WTC11 (cell line): ENCODE measurements at regions not wholly inside any gene's neighbourhood (a gene's known extent, or its start where the extent isn't known, plus 50 kb on each side); places are given as distances from the start of the nearest gene placed in this dataset.
"Not testable (repeated sequence)": the region's sequence is repeated elsewhere in the genome, so short reads cannot be mapped to it uniquely, and the experiment has no call there.

Experiments
- ATAC-seq: fragments of 200-7000 bp; cut with Tn5 transposase; 2 replicates; pipeline ENCODE4 v1.10.0; 2021; ENCODE audit warnings: mild to moderate bottlenecking, moderate library complexity
- CTCF ChIA-PET: fragments of 300-600 bp; sonication (Branson Sonifier 250); formaldehyde crosslinking; loops from one replicate; lab custom pipeline; 2021; ENCODE audit warnings: antibody characterized with exemption; lab: Charles Lee
- POLR2A ChIA-PET: fragments of 350-600 bp; sonication (Branson Sonifier 250); formaldehyde crosslinking; loops from one replicate; lab custom pipeline; 2021; ENCODE audit warnings: antibody characterized with exemption; lab: Charles Lee
- DNase-seq: peaks from one replicate; pipeline ENCODE4 v3.0.0; 2021; ENCODE audit warnings: low spot score
- H3K27ac Mint-ChIP-seq: 2 replicates; pipeline ENCODE4 v1.8.0; 2021; ENCODE audit warnings: mixed read lengths
- H3K27me3 Mint-ChIP-seq: 2 replicates; pipeline ENCODE4 v1.8.0; 2021; ENCODE audit warnings: low read depth, mild to moderate bottlenecking, moderate library complexity, mixed read lengths
- H3K36me3 Mint-ChIP-seq: 2 replicates; pipeline ENCODE4 v1.8.0; 2021; ENCODE audit warnings: mixed read lengths
- H3K4me1 Mint-ChIP-seq: 2 replicates; pipeline ENCODE4 v1.8.0; 2022; ENCODE audit warnings: mixed read lengths
- H3K4me3 Mint-ChIP-seq: 2 replicates; pipeline ENCODE4 v1.8.0; 2021; ENCODE audit warnings: mild to moderate bottlenecking, moderate library complexity, mixed read lengths
- H3K9me3 Mint-ChIP-seq: 2 replicates; pipeline ENCODE4 v1.8.0; 2021; ENCODE audit warnings: mixed read lengths
- ETV6 ChIP-seq: sonication (generic); formaldehyde crosslinking; IDR thresholded peaks from 2 replicates; pipeline ENCODE4 v1.8.1; 2022; ENCODE audit warnings: mild to moderate bottlenecking, missing genetic modification reagents
- RELA ChIP-seq: sonication (generic); formaldehyde crosslinking; IDR thresholded peaks from 2 replicates; pipeline ENCODE4 v1.8.1; 2022; ENCODE audit warnings: missing genetic modification reagents, mild to moderate bottlenecking, borderline replicate concordance
- TEAD1 ChIP-seq: sonication (generic); formaldehyde crosslinking; IDR thresholded peaks from 2 replicates; pipeline ENCODE4 v1.8.0; 2022; ENCODE audit warnings: mild to moderate bottlenecking, missing genetic modification reagents
- TEAD4 ChIP-seq: sonication (generic); formaldehyde crosslinking; IDR thresholded peaks from 2 replicates; pipeline ENCODE4 v1.8.0; 2022; ENCODE audit warnings: mild to moderate bottlenecking, missing genetic modification reagents
- ZNF263 ChIP-seq: sonication (generic); formaldehyde crosslinking; IDR thresholded peaks from 2 replicates; pipeline ENCODE4 v1.8.1; 2022; ENCODE audit warnings: low read depth, mild to moderate bottlenecking, moderate library complexity, missing genetic modification reagents
- ZNF671 ChIP-seq: fragments of 250-450 bp; sonication (Bioruptor Pico); IDR thresholded peaks from 2 replicates; pipeline ENCODE4 v1.8.0; 2021; ENCODE audit warnings: mild to moderate bottlenecking
- TF ChIP-seq, protein P1 (sequence below): sonication (generic); formaldehyde crosslinking; IDR thresholded peaks from 2 replicates; pipeline ENCODE4 v1.8.1; 2022; ENCODE audit warnings: low read depth, missing genetic modification reagents, borderline replicate concordance
- TF ChIP-seq, protein P2 (sequence below): sonication (generic); formaldehyde crosslinking; IDR thresholded peaks from 2 replicates; pipeline ENCODE4 v1.8.1; 2022; ENCODE audit warnings: mild to moderate bottlenecking, moderate library complexity, missing genetic modification reagents
- TF ChIP-seq, protein P3 (sequence below): sonication (generic); formaldehyde crosslinking; IDR thresholded peaks from 2 replicates; pipeline ENCODE4 v1.8.0; 2023; ENCODE audit warnings: mild to moderate bottlenecking, missing genetic modification reagents
- TF ChIP-seq, protein P4 (sequence below): fragments of 250-450 bp; sonication (Bioruptor Pico); IDR thresholded peaks from 2 replicates; pipeline ENCODE4 v1.8.0; 2021; ENCODE audit warnings: mild to moderate bottlenecking
- TF ChIP-seq, protein P5 (sequence below): fragments of 250-450 bp; sonication (Bioruptor Pico); conservative IDR thresholded peaks from 2 replicates; pipeline ENCODE4 v1.9.0; 2021; ENCODE audit warnings: mild to moderate bottlenecking
- TF ChIP-seq, protein P6 (sequence below): sonication (generic); formaldehyde crosslinking; conservative IDR thresholded peaks from 2 replicates; pipeline ENCODE4 v1.8.1; 2022; ENCODE audit warnings: mild to moderate bottlenecking, missing genetic modification reagents

DNA sequence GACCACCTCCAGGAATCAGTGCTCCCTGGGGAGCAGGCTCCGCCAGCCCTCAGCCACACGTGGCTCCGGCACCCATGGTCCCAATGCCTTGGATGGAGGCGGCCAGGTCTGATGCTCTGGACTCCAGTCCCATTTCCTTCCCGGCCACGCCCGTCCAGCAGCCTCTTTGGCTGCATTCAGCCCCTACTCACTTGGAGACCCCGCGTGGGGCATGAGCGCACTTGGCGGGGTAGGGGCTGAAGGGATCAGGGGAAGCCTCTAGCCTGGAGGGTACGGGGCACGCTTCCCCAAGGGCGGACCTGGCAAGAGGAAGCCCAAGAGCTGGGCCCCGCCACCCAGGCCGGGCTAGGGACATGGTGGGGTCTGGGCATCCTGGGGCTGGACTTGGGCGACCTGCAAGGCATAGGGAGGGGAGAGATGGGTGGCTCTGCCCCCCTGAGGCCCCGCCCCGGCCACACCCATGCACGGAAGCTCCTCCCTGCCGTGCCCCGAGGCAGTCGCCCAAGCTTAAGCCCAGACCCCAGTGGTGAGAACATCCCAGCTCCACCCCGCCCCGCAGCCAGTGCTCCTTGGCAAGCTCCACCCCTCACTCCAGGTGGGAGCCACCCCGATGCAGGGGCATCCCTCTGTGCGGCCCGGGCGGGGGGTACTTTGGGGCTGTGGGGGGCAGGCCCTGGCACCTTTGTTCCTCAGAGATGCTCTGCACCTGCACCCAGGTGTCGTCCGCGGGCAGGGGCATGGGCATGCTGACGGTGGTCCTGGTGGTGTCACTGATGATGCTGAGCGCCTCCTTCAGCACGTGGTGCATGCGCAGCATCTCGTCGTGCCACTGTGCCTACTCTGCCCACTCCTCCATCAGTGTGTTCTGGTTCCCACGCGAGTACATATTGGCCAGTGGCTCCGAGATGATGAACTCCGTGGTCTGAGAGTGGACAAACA, 163.5 kb downstream of the GOLGA6L4 start (continued):
- TF ChIP-seq, protein P1, sequence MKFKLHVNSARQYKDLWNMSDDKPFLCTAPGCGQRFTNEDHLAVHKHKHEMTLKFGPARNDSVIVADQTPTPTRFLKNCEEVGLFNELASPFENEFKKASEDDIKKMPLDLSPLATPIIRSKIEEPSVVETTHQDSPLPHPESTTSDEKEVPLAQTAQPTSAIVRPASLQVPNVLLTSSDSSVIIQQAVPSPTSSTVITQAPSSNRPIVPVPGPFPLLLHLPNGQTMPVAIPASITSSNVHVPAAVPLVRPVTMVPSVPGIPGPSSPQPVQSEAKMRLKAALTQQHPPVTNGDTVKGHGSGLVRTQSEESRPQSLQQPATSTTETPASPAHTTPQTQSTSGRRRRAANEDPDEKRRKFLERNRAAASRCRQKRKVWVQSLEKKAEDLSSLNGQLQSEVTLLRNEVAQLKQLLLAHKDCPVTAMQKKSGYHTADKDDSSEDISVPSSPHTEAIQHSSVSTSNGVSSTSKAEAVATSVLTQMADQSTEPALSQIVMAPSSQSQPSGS (CRISPR knock-in tag), result no peak
- no peak for TF ChIP-seq ZNF263
- TF ChIP-seq, protein P2, sequence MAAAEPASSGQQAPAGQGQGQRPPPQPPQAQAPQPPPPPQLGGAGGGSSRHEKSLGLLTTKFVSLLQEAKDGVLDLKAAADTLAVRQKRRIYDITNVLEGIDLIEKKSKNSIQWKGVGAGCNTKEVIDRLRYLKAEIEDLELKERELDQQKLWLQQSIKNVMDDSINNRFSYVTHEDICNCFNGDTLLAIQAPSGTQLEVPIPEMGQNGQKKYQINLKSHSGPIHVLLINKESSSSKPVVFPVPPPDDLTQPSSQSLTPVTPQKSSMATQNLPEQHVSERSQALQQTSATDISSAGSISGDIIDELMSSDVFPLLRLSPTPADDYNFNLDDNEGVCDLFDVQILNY, result no peak
- TF ChIP-seq, protein P3, sequence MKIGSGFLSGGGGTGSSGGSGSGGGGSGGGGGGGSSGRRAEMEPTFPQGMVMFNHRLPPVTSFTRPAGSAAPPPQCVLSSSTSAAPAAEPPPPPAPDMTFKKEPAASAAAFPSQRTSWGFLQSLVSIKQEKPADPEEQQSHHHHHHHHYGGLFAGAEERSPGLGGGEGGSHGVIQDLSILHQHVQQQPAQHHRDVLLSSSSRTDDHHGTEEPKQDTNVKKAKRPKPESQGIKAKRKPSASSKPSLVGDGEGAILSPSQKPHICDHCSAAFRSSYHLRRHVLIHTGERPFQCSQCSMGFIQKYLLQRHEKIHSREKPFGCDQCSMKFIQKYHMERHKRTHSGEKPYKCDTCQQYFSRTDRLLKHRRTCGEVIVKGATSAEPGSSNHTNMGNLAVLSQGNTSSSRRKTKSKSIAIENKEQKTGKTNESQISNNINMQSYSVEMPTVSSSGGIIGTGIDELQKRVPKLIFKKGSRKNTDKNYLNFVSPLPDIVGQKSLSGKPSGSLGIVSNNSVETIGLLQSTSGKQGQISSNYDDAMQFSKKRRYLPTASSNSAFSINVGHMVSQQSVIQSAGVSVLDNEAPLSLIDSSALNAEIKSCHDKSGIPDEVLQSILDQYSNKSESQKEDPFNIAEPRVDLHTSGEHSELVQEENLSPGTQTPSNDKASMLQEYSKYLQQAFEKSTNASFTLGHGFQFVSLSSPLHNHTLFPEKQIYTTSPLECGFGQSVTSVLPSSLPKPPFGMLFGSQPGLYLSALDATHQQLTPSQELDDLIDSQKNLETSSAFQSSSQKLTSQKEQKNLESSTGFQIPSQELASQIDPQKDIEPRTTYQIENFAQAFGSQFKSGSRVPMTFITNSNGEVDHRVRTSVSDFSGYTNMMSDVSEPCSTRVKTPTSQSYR, result no peak
- no peak for TF ChIP-seq RELA (CRISPR knock-in tag)
- no peak for TF ChIP-seq ETV6 (CRISPR knock-in tag)

DNA sequence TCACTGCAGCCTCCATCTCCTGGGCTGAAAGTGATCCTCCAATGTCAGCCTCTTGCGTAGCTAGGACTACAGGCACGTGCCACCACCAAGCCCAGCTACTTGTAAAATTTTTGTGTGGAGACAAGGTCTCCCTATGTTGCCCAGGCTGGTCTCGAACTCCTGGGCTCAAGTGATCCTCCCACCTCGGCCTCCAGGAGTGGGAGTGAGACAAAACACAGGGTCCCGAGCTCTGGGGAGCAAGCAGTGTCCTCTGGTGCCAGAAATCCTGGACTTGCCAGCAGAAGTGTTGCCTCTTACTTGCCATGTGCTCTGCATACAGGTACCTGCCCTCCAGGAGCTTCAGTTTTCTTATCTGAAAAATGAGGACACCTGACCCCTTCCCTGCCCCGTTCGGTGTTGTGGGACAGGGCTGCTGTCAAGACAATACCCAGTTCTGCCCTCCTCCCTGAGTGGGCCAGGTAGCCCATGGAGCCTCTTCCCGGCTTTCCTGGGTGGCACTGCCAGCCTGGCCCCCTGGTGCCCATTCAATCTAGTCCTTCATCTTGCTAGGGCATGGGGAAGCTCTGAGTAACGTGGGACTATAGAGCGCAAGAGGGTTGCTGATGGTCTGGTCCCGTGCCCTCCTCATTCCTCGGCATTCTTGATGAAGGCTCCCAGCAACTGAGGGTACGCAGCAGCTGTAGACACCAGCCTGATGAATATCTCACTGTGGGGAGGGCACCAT, 164.6 kb downstream of the GOLGA6L4 start:
- CTCF ChIA-PET, result no interaction called here
- DNase-seq, result no peak
- Mint-ChIP-seq H3K27ac (no peak overlapping the region), H3K36me3 (no peaks in the 10 kb centered on the region), H3K4me3 (no peak overlapping the region), H3K27me3 (peaks cover 3% of the 10 kb centered on the region; the same call in 1 of the 2 replicates), H3K4me1 (no peaks in the 10 kb centered on the region), H3K9me3 (peaks cover 4% of the 10 kb centered on the region; the same call in 1 of the 2 replicates)
- POLR2A ChIA-PET, result no interaction called here
- ATAC-seq, result no peak
- no peak for TF ChIP-seq TEAD1 (CRISPR knock-in tag)
- TF ChIP-seq, protein P4, sequence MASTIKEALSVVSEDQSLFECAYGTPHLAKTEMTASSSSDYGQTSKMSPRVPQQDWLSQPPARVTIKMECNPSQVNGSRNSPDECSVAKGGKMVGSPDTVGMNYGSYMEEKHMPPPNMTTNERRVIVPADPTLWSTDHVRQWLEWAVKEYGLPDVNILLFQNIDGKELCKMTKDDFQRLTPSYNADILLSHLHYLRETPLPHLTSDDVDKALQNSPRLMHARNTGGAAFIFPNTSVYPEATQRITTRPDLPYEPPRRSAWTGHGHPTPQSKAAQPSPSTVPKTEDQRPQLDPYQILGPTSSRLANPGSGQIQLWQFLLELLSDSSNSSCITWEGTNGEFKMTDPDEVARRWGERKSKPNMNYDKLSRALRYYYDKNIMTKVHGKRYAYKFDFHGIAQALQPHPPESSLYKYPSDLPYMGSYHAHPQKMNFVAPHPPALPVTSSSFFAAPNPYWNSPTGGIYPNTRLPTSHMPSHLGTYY, result no peak
- TF ChIP-seq, protein P5, sequence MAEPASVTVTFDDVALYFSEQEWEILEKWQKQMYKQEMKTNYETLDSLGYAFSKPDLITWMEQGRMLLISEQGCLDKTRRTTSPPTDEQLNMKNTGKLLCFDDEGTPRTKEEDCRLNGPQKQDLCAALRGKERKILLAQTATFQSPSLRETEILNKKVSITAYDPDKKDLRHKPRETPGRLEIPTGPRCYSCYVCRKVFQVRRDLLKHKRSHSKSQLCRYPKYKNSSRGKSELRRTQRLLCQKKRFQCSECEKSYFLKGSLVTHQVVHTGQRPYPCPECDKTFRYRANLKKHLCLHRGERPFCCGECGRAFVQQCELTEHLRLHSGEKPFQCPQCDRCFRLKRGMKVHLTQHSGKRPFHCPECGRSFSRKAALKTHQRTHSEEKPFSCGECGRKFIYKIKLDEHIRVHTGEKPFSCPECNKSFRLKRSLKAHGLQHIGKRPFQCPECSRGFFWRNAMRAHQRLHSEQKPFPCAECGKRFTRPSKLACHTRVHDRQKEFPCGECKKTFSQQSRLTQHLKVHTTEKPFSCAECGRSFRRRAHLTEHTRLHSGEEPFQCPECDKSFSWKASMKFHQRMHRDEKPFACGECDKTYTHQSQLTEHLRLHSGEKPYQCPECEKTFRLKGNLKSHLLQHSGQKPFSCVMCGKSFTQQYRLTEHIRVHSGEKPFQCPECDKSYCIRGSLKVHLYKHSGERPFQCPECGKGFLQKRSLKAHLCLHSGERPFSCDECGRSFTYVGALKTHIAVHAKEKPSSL (CRISPR knock-in tag), result no peak
- TF ChIP-seq, protein P6, sequence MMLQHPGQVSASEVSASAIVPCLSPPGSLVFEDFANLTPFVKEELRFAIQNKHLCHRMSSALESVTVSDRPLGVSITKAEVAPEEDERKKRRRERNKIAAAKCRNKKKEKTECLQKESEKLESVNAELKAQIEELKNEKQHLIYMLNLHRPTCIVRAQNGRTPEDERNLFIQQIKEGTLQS (CRISPR knock-in tag), result no peak
- TF ChIP-seq TEAD4 (CRISPR knock-in tag), result no peak

DNA sequence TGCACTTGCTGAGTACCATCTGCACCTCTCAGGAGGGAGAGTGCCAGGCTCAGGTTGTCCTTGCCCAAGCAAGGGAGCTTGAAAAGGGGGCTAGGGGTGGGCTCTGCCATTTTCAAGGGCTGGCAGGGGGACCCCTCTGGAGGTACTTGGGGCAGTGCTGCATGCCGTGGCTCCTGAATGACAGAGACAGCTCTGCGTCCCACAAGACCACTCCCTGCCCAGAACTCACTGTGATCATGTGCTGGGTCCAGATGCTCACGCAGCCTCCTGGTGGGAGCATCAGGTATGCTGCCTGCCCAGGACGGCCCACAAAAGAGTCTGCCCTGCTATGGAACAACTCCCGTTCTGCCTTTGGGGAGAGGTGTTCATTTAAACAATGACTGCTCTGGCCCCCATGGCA, 165.2 kb downstream of the GOLGA6L4 start:
- H3K27me3 Mint-ChIP-seq, result peaks cover 3% of the 10 kb centered on the region; the same call in 1 of the 2 replicates
- DNase-seq (no peak), ATAC-seq (no peak)
- peaks cover 4% of the 10 kb centered on the region; the same call in 1 of the 2 replicates for H3K9me3 Mint-ChIP-seq
- H3K4me1 Mint-ChIP-seq, result no peaks in the 10 kb centered on the region
- no peak overlapping the region for H3K27ac Mint-ChIP-seq
- POLR2A ChIA-PET, result no interaction called here
- no peaks in the 10 kb centered on the region for H3K36me3 Mint-ChIP-seq
- H3K4me3 Mint-ChIP-seq, result no peak overlapping the region
- CTCF ChIA-PET, result no interaction called here
- no peak for TF ChIP-seq ZNF671
- TF ChIP-seq, all 79 proteins: peak for 0

DNA sequence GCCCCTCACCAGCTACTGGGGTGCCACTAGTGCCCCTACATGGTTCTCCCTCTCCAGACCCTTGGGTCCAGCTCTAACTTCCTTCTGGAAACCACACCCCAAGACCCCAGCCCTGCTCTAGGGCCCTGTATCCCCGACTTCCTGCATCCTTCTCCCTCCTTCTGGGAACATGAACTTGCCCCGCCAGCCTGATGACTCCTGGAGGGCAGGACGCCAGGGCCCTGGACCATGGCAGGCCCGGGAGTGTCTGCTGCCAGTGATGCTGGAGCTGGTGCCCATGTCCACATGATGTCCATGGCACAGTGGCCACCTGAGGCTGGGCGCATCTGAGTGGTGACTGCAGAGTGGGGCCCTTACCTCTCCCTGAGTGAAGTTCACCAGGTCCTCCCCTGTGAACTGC, 165.9 kb downstream of the GOLGA6L4 start:
- DNase-seq, H3K27ac Mint-ChIP-seq, H3K4me3 Mint-ChIP-seq, CTCF ChIA-PET, H3K4me1 Mint-ChIP-seq, ATAC-seq, H3K36me3 Mint-ChIP-seq, H3K9me3 Mint-ChIP-seq, POLR2A ChIA-PET, H3K27me3 Mint-ChIP-seq: not testable (repeated sequence)

DNA sequence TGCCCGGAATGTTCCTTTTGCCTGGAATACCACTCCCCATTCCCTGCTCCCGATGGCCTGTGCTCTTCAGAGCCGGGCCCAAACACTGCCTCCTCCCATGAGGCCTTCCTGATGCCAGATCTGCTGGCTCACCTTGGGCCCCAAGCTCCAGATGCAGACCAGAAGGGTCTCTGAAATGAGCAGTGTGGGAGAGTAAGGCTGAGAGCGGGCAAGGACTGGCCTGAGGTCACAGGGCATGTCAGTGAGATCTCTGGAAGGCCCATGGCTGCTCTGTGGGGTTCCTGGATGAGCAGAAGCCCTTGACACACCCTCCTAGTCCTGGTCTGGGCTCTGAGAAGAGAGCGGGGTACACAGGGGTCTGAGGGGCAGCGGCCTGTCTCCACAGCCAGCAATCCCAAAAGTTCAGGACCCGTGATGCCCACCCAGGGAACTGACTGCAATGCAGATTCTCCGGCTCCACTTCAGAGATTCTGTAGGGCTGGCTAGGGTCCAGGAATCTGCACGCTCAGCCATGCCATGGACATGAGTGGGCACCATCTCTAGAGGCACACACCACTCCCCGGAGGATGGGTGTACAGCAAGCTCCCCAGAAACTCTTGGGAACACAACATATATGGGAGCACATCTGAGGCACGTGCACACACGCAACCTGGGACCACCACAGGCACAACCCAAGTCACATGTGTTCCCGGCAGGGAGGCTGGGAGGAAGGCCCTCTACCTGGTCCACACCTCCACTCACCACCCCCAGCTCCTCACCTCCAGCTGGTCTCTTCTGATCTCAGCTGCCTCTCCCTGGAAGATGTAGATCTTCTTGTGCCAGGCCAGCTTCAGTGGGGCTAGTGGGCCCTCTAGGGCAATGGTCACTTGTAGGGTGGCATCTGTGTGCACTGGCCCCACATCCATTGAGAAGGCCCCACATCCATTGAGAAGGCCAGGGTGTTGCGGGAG, 166.6 kb downstream of the GOLGA6L4 start:
- H3K27ac Mint-ChIP-seq, CTCF ChIA-PET, H3K9me3 Mint-ChIP-seq, DNase-seq, POLR2A ChIA-PET, ATAC-seq, H3K36me3 Mint-ChIP-seq, H3K4me1 Mint-ChIP-seq, H3K27me3 Mint-ChIP-seq, H3K4me3 Mint-ChIP-seq: not testable (repeated sequence)
